Cerebellar cortex (tissue), 1 donor: ENCODE measurements at regions not wholly inside any gene's neighbourhood (a gene's known extent, or its start where the extent isn't known, plus 50 kb on each side); places are given as distances from the start of the nearest gene placed in this dataset.
"Not testable (repeated sequence)": the region's sequence is repeated elsewhere in the genome, so short reads cannot be mapped to it uniquely, and the experiment has no call there.

Experiments
- DNase-seq: peaks from one replicate; pipeline ENCODE4 v3.0.0-alpha.2; 2015; ENCODE audit warnings: low spot score

GRCh38 chr1:38787041-38787440 lies 72.5 kb downstream of the RRAGC start:
- DNase-seq = no peak

- DNase-seq = no peak
Measured at GRCh38 chr1:38786040-38786436, 73.5 kb downstream of the RRAGC start.

DNA sequence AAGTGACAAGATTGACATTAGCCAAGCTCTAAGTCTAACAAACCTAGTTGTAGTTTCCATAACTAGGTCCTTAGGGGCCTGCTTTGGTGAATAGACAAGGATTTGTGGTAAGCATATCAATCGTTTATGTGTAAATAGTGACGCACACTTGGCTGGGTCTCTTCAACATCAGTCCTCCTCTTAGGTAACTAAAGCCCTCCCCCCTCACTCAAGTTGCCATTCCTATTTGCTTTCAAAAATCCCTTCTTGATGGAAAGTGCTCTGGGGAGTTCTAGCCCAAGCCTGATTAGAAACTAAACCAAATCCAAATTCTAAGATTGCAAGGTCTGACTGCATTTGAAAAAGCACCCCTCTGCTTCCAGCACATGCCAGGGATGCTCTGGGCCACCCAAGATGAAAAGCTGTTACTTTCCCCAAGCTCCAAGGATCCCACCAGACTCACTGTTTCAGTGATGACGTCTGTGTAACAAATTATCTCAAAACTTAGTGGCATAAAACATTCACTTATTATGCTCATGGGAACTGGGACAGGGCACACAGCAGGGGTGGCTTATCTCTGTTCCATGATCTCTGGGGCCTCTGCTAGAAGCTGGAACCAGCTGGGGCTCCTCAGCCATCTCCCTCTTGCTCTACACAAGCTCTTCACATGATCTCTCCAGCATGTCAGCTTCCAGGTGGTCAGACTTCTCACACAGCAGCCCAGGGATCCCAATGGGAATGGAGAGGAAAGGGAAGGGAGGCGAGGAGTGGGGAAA lies 74.1 kb downstream of the RRAGC start:
- DNase-seq = no peak

DNA sequence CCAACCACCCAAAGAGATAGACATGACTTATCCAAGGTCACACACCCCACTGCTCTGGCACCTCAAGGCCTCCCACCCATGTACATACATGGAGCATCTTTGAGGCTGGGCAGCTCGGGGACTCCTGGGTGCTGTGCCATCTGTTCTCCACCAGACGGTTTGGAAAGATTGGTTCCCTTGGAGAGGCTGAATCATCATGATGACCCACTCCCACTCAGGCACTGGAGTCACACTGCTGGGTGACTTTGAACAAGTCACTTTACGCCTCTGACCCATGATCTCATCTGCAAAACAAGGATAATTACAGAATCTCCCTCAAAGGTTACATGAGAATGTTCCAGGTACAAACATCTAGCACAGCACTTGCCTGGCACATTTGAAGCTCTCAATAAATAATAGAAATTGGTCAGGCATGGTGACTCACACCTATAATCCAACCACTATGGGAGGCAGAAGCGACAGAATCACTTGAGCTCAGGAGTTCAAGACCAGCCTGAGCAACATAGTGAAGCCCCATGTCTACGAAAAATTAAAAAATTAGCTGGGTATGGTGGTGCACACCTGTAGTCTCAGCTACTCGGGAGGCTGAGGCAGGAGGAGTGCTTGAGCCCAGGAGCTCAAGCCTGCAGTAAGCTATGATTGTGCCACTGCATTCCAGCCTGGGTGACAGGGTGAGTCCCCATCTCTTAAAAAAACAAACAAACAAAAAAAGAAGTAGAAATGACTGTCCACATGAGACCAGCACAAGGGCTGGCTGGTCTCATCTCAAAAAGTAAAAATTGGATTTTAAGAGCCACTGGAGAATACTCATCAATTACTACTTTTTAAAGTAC lies 74.9 kb downstream of the RRAGC start:
- no peak for DNase-seq

DNA sequence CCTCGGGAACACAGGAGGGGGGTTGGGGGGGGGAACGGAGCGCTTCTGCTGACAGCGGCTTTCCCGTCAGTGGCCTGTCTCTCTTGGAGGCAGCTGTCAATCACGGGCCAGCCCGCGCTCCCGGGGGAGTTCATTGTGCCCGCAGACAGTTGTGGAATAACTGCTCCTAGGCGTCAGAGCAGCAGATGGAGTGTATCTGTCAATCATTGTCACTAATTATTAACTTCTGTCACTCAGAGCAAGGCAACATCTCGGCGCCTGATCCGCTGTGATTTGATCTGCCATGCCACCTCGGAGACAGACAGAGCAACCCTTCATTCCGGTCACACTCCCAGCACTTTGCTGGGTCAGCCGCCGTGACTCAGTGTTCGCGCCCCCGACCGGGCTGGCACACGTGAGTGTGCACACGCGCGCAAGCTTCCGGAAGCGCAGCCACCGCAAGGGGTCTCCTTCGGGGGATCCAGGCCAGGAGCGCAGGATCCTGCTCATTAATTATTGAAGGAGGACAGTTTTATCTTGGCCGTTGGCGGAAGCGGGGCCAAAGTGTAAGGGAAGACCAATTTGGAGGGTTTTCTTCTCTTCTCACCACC lies 75.8 kb downstream of the RRAGC start:
- DNase-seq = no peak

GRCh38 chr1:38781872-38782617 lies 77.5 kb downstream of the RRAGC start:
- DNase-seq = no peak

DNA sequence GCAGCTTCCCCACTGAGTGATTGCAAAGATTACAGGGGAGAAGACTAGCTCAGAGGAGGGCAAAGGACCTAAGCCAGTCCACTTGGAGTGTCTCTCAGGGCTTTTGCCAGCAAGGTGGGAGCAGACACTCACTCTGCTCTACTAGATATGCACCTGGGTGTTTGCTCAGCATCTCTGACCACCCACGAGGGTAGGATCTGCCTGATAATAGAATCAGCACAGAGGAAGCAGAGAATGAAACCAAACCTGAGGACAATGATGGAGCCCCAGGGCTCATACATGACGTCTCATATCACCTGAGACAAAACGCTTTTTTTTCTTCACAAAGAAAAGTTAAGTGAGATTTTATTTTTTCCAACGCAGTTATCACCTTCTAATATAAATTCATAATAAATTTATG lies 79.4 kb downstream of the RRAGC start:
- no peak for DNase-seq

DNA sequence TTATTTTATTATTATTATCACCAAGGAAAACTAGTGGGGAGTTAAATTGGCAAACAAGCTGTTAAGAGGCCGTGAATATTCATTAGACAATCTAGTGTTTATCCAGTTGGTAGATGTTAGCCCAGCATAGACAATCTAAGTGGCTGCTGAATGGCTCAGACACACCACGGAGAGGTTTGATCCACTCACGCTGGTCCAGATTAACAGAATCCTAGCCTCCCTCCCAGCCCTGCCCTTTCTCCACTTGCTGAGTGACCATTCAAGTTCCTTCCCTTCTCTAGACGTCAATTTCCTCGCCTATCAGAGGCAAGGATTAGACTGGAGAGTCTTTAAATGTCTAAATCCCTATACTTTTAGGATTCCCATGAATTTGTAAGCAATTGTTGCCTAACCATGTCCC lies 80.1 kb downstream of the RRAGC start:
- DNase-seq = no peak

GRCh38 chr1:38778521-38778920 lies 81.1 kb downstream of the RRAGC start:
- DNase-seq = no peak

DNA sequence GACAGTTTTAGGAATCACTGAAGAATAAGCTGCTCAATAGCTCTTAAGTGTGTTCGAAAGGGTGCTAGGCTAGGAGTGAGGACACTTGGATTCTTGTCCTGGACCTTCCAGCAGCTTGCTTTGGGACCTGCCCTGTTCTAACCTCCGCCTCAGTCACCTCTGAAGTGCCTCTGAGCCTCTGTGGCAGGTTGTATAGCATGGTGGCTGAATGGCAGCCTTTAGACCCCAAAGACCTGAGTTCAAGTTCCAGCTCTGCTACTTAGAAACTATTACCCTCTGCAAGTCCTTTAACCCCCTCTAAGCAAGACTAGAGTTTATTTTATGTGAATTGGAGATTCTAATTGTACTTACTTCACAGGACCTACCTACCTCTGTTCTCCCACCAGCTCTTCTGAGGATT lies 81.5 kb downstream of the RRAGC start:
- DNase-seq = no peak

DNA sequence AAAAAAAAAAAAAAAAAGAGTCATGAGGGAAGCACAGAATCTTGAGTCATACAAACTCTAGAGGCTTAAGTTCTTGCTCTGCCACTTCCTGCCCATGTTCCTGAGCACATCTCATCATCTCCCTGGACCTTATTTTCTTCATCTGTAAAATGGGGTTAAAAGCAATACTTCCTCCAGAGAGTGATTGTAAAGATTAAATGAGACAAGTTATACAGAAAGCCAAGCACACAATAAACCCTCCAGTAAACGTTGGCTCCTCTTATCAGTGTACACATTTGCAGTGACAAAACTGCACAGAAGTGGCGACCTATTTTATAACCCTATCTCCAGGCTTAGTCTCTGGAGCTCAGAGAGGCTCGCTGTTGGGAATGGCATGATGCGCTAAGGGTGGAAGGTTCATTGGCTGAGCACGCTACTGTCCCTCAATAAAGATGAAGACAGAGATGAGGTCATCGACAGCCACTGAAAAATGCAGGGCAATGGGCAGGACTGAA lies 82.1 kb downstream of the RRAGC start:
- DNase-seq = no peak

DNA sequence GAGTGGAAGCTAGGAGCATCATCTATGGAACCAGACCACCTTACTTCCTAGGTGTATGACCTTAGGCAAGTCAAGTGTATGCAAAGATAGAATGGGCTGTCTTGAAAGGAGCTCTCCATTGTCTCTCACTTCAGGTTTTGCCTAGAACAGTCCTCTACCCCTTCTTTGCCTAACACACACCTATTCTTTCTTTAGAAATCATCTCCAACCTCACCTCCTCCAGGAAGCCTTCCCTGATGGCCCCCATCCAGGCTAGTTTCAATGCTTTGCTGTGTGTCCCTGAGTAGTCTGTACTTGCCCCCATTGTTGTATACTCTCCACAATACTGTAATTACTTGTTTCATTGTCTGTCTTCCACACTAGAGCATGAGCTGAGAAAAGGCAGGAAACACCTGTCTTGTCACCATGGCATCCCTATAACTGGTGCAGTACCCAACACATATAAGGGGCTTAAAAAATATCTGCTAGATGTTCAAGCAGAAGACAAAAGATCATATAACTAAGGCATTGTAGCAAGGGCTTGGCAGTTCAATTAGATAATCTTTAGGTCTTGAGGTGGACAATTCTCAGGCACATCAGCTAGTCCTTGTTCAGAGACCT lies 83.0 kb downstream of the RRAGC start:
- no peak for DNase-seq

- DNase-seq = no peak
Measured at GRCh38 chr1:38775175-38775845, 84.3 kb downstream of the RRAGC start.

DNA sequence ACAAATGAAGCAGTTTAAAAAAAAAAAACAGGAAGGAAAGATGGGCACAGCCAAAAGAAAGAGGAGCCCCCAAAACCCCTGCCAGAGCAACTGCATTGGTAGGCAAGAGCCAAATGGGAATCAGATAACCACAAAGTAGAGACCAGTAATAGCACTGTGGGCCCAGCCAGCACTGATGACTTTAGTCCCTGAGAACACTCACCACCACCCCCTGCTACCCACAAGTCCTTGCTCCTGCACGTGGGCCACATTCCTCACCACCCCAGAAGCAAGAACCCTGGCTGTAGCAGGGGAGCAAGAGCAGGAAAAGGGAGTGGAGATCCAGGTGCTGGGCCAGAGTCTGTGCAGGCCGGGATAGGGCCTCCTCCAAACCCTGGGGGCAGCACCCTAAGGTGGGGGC lies 86.1 kb downstream of the RRAGC start:
- DNase-seq = no peak

- DNase-seq = no peak
Measured at GRCh38 chr1:38772953-38773352, 86.6 kb downstream of the RRAGC start.

- no peak for DNase-seq
Measured at GRCh38 chr1:38772026-38772425, 87.5 kb downstream of the RRAGC start.

DNA sequence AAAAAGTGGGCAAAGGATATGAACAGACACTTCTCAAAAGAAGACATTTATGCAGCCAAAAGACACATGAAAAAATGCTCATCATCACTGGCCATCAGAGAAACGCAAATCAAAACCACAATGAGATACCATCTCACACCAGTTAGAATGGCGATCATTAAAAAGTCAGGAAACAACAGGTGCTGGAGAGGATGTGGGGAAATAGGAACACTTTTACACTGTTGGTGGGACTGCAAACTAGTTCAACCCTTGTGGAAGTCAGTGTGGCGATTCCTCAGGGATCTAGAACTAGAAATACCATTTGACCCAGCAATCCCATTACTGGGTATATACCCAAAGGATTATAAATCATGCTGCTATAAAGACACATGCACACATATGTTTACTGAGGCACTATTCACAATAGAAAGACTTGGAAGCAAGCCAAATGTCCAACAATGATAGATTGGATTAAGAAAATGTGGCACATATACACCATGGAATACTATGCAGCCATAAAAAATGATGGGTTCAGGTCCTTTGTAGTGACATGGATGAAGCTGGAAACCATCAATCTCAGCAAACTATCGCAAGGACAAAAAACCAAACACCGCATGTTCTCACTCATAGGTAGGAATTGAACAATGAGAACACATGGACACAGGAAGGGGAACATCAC lies 88.9 kb downstream of the RRAGC start:
- not testable (repeated sequence) for DNase-seq

DNA sequence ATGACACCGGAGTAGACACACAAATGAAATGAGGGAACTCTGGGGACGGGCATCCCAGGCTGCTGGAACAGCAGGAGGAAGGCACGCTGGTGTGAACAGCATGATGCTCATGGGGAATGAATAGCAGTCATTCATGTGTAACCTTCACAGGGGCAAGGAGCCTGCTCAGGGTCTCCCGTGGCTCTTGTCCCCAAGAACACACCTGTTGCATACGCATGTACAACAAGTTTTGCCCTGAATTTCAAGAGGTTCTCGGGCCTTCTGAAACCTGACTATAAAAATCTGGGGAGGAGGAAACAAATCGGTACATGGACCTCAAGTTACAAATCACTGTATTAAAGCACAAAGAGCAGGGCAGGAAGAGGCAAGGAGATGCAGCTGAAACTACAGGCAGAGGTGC lies 93.4 kb downstream of the RRAGC start:
- no peak for DNase-seq

- DNase-seq = no peak
Measured at GRCh38 chr1:38763121-38763520, 96.5 kb downstream of the RRAGC start.

- no peak for DNase-seq
Measured at GRCh38 chr1:38760562-38760961, 99.0 kb downstream of the RRAGC start.

- DNase-seq = no peak
Measured at GRCh38 chr1:38758820-38759219, 100.8 kb downstream of the RRAGC start.
